ENCODE measurements at regions not wholly inside any gene's neighbourhood (a gene's known extent, or its start where the extent isn't known, plus 50 kb on each side); places are given as distances from the start of the nearest gene placed in this dataset.

GRCh38 chr1:192904438-192904895, 95.6 kb downstream of the RGS2 start (continued):
- peak; percentile 8; the same call in 1 of the 2 replicates for TF ChIP-seq NFIC (IDR thresholded peaks at IDR 0.05; ENCODE audit: borderline replicate concordance)
- no peak for TF ChIP-seq CTCF (IDR thresholded peaks at IDR 0.05)
- TF ChIP-seq GATA2 (CRISPR knock-in tag; IDR thresholded peaks at IDR 0.05): no peak
- TF ChIP-seq EP300 (IDR thresholded peaks at IDR 0.05; ENCODE audit: borderline replicate concordance in 1 of 2, low read depth in 1 of 2, low read length in 1 of 2): no peak
- TF ChIP-seq FOSL2 (IDR thresholded peaks at IDR 0.05; ENCODE audit: borderline replicate concordance, low read depth): peak; percentile 25; the same call in 1 of the 2 replicates
- TF ChIP-seq YY1 (IDR thresholded peaks at IDR 0.05; ENCODE audit: low read depth): no peak

- no peaks in the 10 kb centered on the region for H3K9me2 ChIP-seq
- H3K4me2 ChIP-seq: peak overlapping the region; percentile 41; the same call in 1 of the 2 replicates
- H3K4me1 ChIP-seq (ENCODE audit: control insufficient read depth in 1 of 2, insufficient read depth in 2 of 2, low read depth in 1 of 2, low read length in 1 of 2): no peaks in the 10 kb centered on the region; a peak in 2 of 4 replicates
- peak overlapping the region; percentile 53 to 57; a peak in 3 of 4 replicates for H3K27ac ChIP-seq (ENCODE audit: low read depth in 2 of 2, low read length in 1 of 2)
- H3K27me3 ChIP-seq (ENCODE audit: insufficient read depth): no peaks in the 10 kb centered on the region
- no peaks in the 10 kb centered on the region for H3K9me3 ChIP-seq
- H2AFZ ChIP-seq (ENCODE audit: low read depth): no peak overlapping the region
- H3K4me3 ChIP-seq (ENCODE audit: low read depth in 2 of 2, low read length in 1 of 2): no peak overlapping the region
- no peak for DNase-seq
- no peaks in the 10 kb centered on the region for H3K36me3 ChIP-seq (replicated peaks in 1 of 2; ENCODE audit: control insufficient read depth in 1 of 2, insufficient read depth in 2 of 2, low read length in 1 of 2)
- no peak overlapping the region for H3K9ac ChIP-seq
- H4K20me1 ChIP-seq (ENCODE audit: insufficient read depth): no peaks in the 10 kb centered on the region
- TF ChIP-seq USF2 (IDR thresholded peaks at IDR 0.05; ENCODE audit: borderline replicate concordance, low read depth, low read length) (no peak), REST (IDR thresholded peaks at IDR 0.05; ENCODE audit: low read depth, low read length) (no peak), MAX (IDR thresholded peaks at IDR 0.05; ENCODE audit: low read depth) (no peak), TEAD4 (IDR thresholded peaks at IDR 0.05; ENCODE audit: borderline replicate concordance, insufficient read depth) (no peak), ELF1 (IDR thresholded peaks at IDR 0.05) (no peak), MEF2A (IDR thresholded peaks at IDR 0.05; ENCODE audit: borderline replicate concordance, low read depth) (no peak), FOSL2 (IDR thresholded peaks at IDR 0.05; ENCODE audit: borderline replicate concordance, low read depth) (no peak)
- POLR2A ChIA-PET: no interaction called here
- CTCF ChIA-PET: no interaction called here
- no peaks in the 10 kb centered on the region for H3K79me2 ChIP-seq (ENCODE audit: insufficient read depth)
- peaks cover 12% of the 10 kb centered on the region for H3F3A ChIP-seq (replicated peaks; ENCODE audit: insufficient read depth)
Observed at GRCh38 chr1:192905049-192905448, 96.2 kb downstream of the RGS2 start.
